Brain microvascular endothelial cell (primary cell): ENCODE measurements at regions not wholly inside any gene's neighbourhood (a gene's known extent, or its start where the extent isn't known, plus 50 kb on each side); places are given as distances from the start of the nearest gene placed in this dataset.

Experiments used
- DNase-seq: peaks from one replicate; pipeline ENCODE4 v3.0.0-alpha.2; 2020
- H3K27ac ChIP-seq: fragments of 250-450 bp; sonication (Bioruptor Pico); 2 replicates; pipeline ENCODE4 v1.5.1; 2020; ENCODE audit warnings: mild to moderate bottlenecking, moderate library complexity
- H3K27me3 ChIP-seq: fragments of 250-450 bp; sonication (Bioruptor Pico); replicated peaks from 2 replicates; pipeline ENCODE4 v1.5.1; 2020; ENCODE audit warnings: mild to moderate bottlenecking
- H3K36me3 ChIP-seq: fragments of 250-450 bp; sonication (Bioruptor Pico); replicated peaks from 2 replicates; pipeline ENCODE4 v1.5.1; 2020; ENCODE audit warnings: mild to moderate bottlenecking
- H3K4me3 ChIP-seq: 2 replicates; pipeline ENCODE4 v1.5.1; 2011; ENCODE audit warnings: low read depth, mild to moderate bottlenecking, control low read depth, low read length, moderate library complexity
- in situ Hi-C: cut with HindIII; loops from 2 replicates; pipeline ENCODE4 v1.10.0; 2017; ENCODE audit warnings: low sequenced_read_pairs, low pct_ligation_motif_present
- TF ChIP-seq, protein P1 (sequence below): IDR thresholded peaks from 2 replicates; pipeline ENCODE4 v1.5.1; 2011; ENCODE audit warnings: low read depth, mild to moderate bottlenecking, moderate library complexity, low read length, control low read depth, inconsistent platforms; ENCODE audit errors: missing control alignments

DNA sequence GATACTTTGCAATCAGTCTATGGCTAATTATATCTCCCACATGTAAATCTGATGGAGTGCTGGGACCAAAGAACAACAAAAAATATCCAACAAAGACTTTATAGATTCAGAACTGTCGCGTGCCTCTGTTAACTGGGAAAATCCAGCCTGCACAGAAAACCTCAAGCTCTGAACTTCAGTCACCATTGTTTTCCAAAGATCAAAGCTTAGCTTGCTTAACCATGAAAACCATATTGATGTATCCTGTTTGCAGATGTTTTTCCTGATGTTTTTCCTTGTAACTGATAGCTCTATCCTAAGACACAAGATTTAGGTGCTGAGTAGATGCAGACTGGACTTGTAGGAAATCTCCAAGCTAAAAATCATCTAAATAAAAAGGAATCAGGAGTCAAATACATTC is 163.7 kb downstream of the GXYLT1 start:
- in situ Hi-C loops = no loop called here
- Histone ChIP-seq H3K4me3 (no peak overlapping the region), H3K27ac (no peak overlapping the region), H3K27me3 (no peaks in the 10 kb centered on the region), H3K36me3 (no peaks in the 10 kb centered on the region)
- DNase-seq = no peak
- TF ChIP-seq, protein P1, sequence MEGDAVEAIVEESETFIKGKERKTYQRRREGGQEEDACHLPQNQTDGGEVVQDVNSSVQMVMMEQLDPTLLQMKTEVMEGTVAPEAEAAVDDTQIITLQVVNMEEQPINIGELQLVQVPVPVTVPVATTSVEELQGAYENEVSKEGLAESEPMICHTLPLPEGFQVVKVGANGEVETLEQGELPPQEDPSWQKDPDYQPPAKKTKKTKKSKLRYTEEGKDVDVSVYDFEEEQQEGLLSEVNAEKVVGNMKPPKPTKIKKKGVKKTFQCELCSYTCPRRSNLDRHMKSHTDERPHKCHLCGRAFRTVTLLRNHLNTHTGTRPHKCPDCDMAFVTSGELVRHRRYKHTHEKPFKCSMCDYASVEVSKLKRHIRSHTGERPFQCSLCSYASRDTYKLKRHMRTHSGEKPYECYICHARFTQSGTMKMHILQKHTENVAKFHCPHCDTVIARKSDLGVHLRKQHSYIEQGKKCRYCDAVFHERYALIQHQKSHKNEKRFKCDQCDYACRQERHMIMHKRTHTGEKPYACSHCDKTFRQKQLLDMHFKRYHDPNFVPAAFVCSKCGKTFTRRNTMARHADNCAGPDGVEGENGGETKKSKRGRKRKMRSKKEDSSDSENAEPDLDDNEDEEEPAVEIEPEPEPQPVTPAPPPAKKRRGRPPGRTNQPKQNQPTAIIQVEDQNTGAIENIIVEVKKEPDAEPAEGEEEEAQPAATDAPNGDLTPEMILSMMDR = no peak

DNA sequence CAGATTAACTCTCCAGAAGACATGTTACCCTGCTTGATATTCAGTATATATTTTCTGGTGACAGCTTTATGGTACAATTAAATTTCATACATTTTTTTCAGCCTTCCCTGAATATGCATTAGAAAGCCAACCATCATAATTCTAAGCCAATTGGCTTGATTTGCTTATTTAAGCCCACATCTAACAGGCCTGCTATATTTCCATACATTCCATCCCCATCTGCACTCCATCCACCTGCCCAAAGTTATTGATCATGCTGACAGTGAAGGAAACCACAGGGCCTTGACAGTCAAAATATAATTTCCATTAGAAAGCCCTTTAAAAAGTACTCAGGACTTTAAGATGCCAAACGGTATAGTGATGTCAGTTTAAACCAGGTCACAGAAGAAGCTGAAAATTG is 164.3 kb downstream of the GXYLT1 start:
- Histone ChIP-seq H3K27me3 (no peaks in the 10 kb centered on the region), H3K36me3 (no peaks in the 10 kb centered on the region), H3K27ac (no peak overlapping the region), H3K4me3 (no peak overlapping the region)
- in situ Hi-C loops = no loop called here
- TF ChIP-seq, protein P1 = no peak
- DNase-seq = no peak

DNA sequence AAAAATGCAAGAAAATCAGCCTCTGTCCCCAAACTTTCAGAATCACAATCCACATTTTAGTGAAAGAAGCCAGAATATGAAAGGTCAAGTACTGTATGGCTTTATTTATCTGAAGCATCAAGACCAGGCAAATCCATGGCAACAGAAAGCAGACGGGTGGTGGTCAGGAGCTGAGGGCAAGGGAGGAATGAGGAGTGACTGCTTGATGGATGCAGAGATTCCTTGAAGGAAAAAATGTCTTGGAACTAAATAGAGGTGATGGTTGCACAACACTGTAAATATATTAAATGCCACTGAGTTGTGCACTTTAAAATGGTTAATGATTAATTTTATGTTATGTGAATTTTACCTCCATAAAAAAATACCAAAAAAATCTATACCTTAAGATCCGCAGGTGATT is 165.1 kb downstream of the GXYLT1 start:
- no peak overlapping the region for H3K4me3 ChIP-seq
- in situ Hi-C loops = no loop called here
- no peak overlapping the region for H3K27ac ChIP-seq
- H3K36me3 ChIP-seq = no peaks in the 10 kb centered on the region
- H3K27me3 ChIP-seq = no peaks in the 10 kb centered on the region
- DNase-seq = no peak
- TF ChIP-seq, protein P1 = no peak

DNA sequence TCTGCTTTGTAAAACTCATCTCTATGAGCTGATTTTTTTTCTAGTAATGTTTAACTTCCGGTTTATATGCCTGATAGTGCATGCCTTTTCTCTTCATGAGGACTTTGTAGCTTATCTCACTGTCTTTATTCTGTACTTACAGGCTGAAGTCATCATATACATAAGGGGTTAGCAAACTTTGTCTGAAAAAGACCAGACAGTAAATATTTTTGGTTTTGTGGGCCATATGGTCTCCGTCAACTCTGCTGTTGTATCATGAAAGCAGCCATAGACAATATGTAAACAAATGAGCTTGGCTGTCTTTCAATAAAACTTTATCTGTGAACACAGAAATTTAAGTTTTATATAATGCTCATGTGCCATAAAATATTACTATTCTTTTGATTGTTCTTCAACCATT is 172.1 kb downstream of the GXYLT1 start:
- no peak overlapping the region for H3K4me3 ChIP-seq
- in situ Hi-C loops = no loop called here
- TF ChIP-seq, protein P1 = no peak
- H3K36me3 ChIP-seq = no peaks in the 10 kb centered on the region
- DNase-seq = no peak
- H3K27me3 ChIP-seq = no peaks in the 10 kb centered on the region
- no peak overlapping the region for H3K27ac ChIP-seq

DNA sequence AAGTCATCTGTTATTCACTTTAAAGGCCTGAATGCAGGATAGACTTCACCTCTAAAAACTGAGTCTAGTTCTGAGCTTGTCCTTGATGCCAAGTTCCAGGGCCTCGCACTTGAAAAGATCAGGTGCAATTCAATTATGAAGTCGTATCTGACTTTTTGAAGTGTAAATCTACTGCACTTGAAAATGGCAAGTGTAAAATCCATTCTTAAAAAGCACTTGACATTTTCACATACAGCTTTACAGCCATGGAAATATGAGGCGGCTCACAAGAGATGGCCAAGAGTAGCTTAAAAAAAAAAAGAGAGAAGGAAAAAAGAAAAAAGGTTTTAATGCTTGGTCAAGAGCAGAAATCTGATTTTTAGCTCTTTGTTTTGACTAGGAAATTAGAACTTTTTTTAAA is 172.5 kb downstream of the GXYLT1 start:
- DNase-seq = no peak
- TF ChIP-seq, protein P1 = no peak
- Histone ChIP-seq H3K4me3 (no peak overlapping the region), H3K27me3 (no peaks in the 10 kb centered on the region), H3K27ac (no peak overlapping the region), H3K36me3 (no peaks in the 10 kb centered on the region)
- in situ Hi-C loops = no loop called here

DNA sequence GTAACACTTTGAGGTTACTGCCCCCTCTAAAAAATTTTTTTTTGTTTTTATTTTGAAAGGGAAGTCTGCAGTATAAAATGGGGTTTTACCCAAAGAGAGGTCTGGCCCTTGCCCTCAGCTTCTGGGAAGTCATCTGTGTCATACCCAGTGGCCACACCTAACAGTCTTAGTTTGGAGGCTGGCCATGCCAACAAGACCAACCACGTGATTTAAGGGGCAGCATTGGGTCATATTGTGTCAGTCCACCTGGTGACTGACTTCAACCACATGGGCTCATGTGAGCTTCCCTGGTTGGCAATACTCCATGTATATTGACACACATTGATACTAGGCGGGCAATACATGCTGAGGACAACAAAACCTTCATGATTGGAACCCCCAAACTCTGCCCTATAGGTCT is 173.9 kb downstream of the GXYLT1 start:
- DNase-seq = no peak
- TF ChIP-seq, protein P1 = no peak
- H3K27me3 ChIP-seq = no peaks in the 10 kb centered on the region
- no peak overlapping the region for H3K4me3 ChIP-seq
- no peaks in the 10 kb centered on the region for H3K36me3 ChIP-seq
- H3K27ac ChIP-seq = no peak overlapping the region
- in situ Hi-C loops = no loop called here
